HFF-Myc (cell line): ENCODE measurements at regions not wholly inside any gene's neighbourhood (a gene's known extent, or its start where the extent isn't known, plus 50 kb on each side); places are given as distances from the start of the nearest gene placed in this dataset.

ENCODE experiments used
- DNase-seq: peaks from one replicate; pipeline ENCODE4 v3.0.0-alpha.2; 2011; ENCODE audit warnings: low read depth; ENCODE audit errors: extremely low read depth
- H3K4me3 ChIP-seq: replicated peaks from 2 replicates; pipeline ENCODE4 v1.5.1; 2011; ENCODE audit warnings: low read depth, mild to moderate bottlenecking, control low read depth, low read length
- CTCF ChIP-seq: IDR thresholded peaks from 2 replicates; pipeline ENCODE4 v1.5.1; 2012; ENCODE audit warnings: mild to moderate bottlenecking, low read depth, low read length, control low read depth; ENCODE audit errors: missing control alignments

GRCh38 chr11:122176651-122177050 is 60.6 kb upstream of the BLID start:
- TF ChIP-seq CTCF, result no peak
- peak overlapping the region; percentile 59 for H3K4me3 ChIP-seq
- DNase-seq, result no peak

GRCh38 chr11:122175306-122175705 is 59.3 kb upstream of the BLID start:
- H3K4me3 ChIP-seq, result peak overlapping the region; percentile 59
- no peak for TF ChIP-seq CTCF
- DNase-seq, result no peak

- DNase-seq, result no peak
- H3K4me3 ChIP-seq, result no peak overlapping the region
- TF ChIP-seq CTCF, result no peak
Observed at GRCh38 chr11:122173587-122173986, 57.6 kb upstream of the BLID start.

- TF ChIP-seq CTCF, result no peak
- no peak for DNase-seq
- no peak overlapping the region for H3K4me3 ChIP-seq
Observed at GRCh38 chr11:122173074-122173450, 57.0 kb upstream of the BLID start.

- no peak overlapping the region for H3K4me3 ChIP-seq
- no peak for TF ChIP-seq CTCF
- DNase-seq, result no peak
Observed at GRCh38 chr11:122172352-122173073, 56.5 kb upstream of the BLID start.

- H3K4me3 ChIP-seq, result no peak overlapping the region
- DNase-seq, result no peak
- no peak for TF ChIP-seq CTCF
Observed at GRCh38 chr11:122170815-122171475, 54.9 kb upstream of the BLID start.
